Omental fat pad (tissue), 3 donors: ENCODE measurements at regions not wholly inside any gene's neighbourhood (a gene's known extent, or its start where the extent isn't known, plus 50 kb on each side); places are given as distances from the start of the nearest gene placed in this dataset.

Source experiments
- ATAC-seq: fragments of 150-250 bp; one replicate; pipeline ENCODE4 v1.9.1; 2016; ENCODE audit warnings: mild to moderate bottlenecking, moderate library complexity; ENCODE audit not compliant: low FRiP score
- DNase-seq: peaks from one replicate; pipeline ENCODE4 v3.0.0-alpha.2; 2019; ENCODE audit warnings: low spot score
- TF ChIP-seq, protein P1 (sequence below), 3 donors: fragments of 450-650 bp; IDR thresholded peaks; one replicate each; pipeline ENCODE4 v1.5.1; 2016 to 2017; ENCODE audit warnings: antibody characterized with exemption in 3 of 3, mild to moderate bottlenecking in 3 of 3, moderate library complexity in 2 of 3

DNA sequence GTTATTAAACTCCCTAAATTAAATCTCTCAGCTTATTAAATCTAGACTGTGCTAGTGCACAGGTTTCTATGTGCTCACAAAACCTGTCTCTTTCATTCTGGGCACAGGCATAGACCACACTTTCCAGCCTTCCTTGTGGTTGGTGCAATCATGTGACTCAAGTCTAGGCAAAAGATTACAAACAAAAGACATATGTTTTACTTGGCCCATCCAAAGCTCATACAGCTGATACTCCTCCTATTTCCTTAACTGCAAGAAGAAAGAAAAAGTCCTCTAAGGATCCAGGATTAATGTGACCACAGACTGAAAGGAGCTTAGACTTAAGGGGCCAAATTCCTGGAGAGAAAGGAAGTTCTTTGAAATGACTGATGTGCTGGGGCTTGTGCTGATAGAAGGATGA is 731.3 kb upstream of the RAB6C start:
- TF ChIP-seq, protein P1, sequence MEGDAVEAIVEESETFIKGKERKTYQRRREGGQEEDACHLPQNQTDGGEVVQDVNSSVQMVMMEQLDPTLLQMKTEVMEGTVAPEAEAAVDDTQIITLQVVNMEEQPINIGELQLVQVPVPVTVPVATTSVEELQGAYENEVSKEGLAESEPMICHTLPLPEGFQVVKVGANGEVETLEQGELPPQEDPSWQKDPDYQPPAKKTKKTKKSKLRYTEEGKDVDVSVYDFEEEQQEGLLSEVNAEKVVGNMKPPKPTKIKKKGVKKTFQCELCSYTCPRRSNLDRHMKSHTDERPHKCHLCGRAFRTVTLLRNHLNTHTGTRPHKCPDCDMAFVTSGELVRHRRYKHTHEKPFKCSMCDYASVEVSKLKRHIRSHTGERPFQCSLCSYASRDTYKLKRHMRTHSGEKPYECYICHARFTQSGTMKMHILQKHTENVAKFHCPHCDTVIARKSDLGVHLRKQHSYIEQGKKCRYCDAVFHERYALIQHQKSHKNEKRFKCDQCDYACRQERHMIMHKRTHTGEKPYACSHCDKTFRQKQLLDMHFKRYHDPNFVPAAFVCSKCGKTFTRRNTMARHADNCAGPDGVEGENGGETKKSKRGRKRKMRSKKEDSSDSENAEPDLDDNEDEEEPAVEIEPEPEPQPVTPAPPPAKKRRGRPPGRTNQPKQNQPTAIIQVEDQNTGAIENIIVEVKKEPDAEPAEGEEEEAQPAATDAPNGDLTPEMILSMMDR (IDR thresholded peaks at IDR 0.05): no peak
- no peak for ATAC-seq
- DNase-seq: no peak

DNA sequence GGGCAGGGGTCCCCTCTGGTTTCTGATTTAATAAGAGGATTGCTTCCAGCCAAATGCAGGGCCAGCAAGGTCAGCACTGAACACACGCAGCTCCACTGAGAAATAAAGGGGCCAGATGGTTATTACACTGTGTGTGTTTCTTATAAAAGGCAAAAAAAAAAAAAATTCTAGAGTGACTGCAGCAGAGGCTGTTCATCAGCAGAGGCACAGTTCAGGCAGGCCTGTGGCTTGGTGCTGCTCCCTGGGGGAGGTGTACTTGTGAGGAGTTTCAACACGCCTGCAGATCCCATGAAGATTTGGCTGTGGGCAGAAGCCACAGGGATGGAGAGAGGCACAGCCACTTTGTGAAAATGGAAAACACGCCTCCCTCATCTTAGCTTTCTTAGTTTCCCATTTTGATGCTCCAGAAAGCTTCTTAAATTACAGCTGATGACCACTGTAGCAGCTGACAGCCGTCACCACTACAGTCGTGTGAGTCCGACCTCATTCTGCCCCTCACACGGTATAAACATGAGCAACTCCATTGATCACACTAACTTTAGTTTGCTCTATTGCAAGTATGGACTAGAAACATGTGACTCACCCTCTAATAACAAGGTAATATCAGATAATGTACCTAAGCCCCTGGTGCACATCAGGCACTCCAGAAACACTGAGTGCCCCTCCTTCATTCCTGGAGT is 726.5 kb upstream of the RAB6C start:
- ATAC-seq (no peak), DNase-seq (no peak)
- TF ChIP-seq, protein P1 (IDR thresholded peaks at IDR 0.05): no peak

DNA sequence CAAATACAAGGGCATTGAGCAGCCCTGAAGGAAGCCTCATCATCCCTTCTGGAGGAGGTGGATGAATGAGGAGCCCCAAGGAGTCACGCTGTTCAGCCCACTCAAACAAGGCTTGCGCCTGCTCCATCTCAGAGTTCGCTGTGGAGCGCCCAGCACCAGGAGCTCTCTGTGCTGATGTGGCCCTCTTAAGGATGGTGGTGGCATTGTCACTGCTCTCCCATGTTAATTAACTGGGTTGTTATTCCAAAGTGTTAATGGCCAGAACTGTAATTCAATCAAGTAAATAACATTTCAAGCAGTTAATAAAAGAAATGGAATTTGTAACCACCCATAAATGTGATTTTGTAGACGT is 726.0 kb upstream of the RAB6C start:
- TF ChIP-seq, protein P1 (IDR thresholded peaks at IDR 0.05): no peak
- no peak for DNase-seq
- no peak for ATAC-seq

DNA sequence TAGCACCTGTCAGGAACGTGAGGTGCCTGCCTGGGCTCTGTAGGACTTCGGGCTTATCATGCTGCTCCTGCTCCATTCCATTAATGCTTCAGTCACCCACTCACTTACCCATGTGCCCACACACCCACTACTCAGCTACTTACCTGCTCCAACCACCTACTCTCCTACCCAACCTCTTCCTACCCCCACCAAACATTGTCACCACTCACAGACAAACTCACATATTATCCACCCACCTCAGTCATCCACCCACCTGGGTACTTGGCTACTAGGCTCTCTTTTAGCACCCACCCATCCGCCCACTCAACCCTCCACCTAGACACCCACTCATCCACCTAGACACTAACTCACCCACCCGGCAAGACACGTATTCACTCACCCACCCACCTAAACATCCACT is 724.7 kb upstream of the RAB6C start:
- TF ChIP-seq, protein P1 (IDR thresholded peaks at IDR 0.05): no peak
- ATAC-seq: no peak
- no peak for DNase-seq

DNA sequence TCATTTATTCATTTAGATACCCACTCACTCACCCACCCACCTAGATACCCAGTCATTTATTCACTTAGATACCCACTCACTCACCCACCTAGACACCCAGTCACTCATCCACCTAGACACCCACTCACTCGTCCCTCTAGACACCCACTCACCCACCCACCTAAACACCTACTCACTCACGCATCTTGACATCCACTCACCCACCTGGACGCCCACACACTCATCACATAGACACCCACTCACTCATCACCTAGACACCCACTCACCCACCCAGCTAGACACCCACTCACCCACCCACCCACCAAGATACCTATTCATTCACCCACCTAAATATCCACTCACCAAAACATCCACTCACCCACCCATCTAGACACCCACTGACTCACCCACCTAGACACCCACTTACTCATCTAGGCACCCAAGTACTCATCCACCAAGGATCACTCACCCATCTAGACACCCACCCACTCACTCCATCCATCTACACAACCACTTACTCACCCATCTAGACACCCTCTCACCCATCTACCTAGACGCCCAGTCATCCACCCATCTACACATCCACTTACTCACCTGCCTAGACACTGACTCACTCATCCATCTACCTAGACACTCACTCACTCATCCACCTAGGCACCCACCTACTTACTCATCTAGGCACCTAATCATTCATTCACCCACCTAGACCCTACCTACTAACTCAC is 723.7 kb upstream of the RAB6C start:
- DNase-seq: no peak
- ATAC-seq: no peak

DNA sequence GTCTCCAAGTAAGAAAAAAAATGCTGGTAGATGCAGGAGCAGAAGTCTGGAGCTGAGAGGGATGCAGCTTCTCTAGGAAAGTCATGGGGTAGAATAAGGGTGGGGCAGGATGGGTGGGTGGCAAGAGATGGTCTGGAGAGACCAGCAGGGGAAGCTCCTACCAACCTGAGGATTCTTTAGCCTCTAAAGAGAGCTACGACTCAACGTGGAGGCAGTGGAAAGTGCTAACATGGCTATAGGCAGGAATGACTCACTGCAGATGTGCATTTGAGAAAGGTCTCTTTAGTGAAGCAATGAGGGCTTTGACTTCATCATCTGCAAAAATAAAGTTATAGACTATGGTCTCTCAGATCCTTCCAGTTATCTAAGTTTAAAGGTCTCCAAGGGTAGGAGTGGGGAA is 722.8 kb upstream of the RAB6C start:
- ATAC-seq (no peak), DNase-seq (no peak)
- TF ChIP-seq, protein P1 (IDR thresholded peaks at IDR 0.05): no peak

More for the DNA sequence above, 723.7 kb upstream of the RAB6C start:
- TF ChIP-seq, protein P1 (IDR thresholded peaks at IDR 0.05): no peak

DNA sequence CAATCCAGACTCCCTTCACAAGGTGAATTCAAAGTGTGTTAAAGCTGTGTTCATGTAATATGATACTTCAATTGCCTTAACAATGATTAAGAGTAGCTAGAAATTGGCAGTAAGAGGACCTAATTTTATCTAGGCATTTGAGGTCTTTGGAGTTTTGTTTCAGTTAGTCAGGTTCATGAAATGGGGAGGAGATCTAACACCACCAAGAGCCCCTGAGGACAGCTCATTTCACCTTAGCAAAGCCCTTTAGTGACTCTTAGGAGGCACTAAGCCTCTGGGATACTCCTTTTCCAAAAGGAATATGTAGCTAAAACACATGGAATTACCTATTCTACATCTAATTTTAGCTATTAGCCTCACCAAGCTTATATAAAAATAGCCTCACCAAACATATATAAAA is 716.5 kb upstream of the RAB6C start:
- ATAC-seq (no peak), DNase-seq (no peak)
- TF ChIP-seq, protein P1 (IDR thresholded peaks at IDR 0.05): no peak
